Endothelial cell of umbilical vein (primary cell): ENCODE measurements at regions not wholly inside any gene's neighbourhood (a gene's known extent, or its start where the extent isn't known, plus 50 kb on each side); places are given as distances from the start of the nearest gene placed in this dataset.

Source experiments
- CTCF ChIP-seq, 2 donors: IDR thresholded peaks; 1 replicate in 1 of 2; 2 replicates in 1 of 2; pipeline ENCODE4 v1.5.1; 2011; ENCODE audit warnings: low read length in 2 of 2, mild to moderate bottlenecking in 2 of 2, moderate library complexity in 2 of 2, control low read depth in 1 of 2, inconsistent platforms in 1 of 2, low read depth in 1 of 2; ENCODE audit not compliant: insufficient read depth in 1 of 2; ENCODE audit errors: extremely low read depth in 1 of 2
- EZH2 ChIP-seq: IDR thresholded peaks from 2 replicates; pipeline ENCODE4 v1.6.1; 2012; ENCODE audit warnings: borderline replicate concordance, low read depth, mild to moderate bottlenecking, moderate library complexity, low read length, inconsistent platforms; ENCODE audit not compliant: severe bottlenecking
- JUN ChIP-seq: IDR thresholded peaks from 2 replicates; pipeline ENCODE4 v1.6.1; 2011; ENCODE audit warnings: borderline replicate concordance, low read depth; ENCODE audit not compliant: insufficient read length, insufficient read depth

- TF ChIP-seq JUN (no peak), EZH2 (no peak), CTCF (IDR thresholded peaks at IDR 0.05; ENCODE audit: extremely low read depth in 1 of 2, insufficient read depth in 1 of 2, low read depth in 1 of 2, low read length in 2 of 2) (no peak)
Observed at GRCh38 chr1:68814067-68814466, 317.2 kb upstream of the DEPDC1 start.
